ENCODE measurements at regions not wholly inside any gene's neighbourhood (a gene's known extent, or its start where the extent isn't known, plus 50 kb on each side); places are given as distances from the start of the nearest gene placed in this dataset.

- TF ChIP-seq CTCF (IDR thresholded peaks at IDR 0.05) (no peak), POLR2A (IDR thresholded peaks at IDR 0.05) (no peak)
Observed at GRCh38 chr15:88707771-88708654, 69.2 kb downstream of the ISG20 start.
